ENCODE measurements at regions not wholly inside any gene's neighbourhood (a gene's known extent, or its start where the extent isn't known, plus 50 kb on each side); places are given as distances from the start of the nearest gene placed in this dataset.

GRCh38 chr1:222081859-222082258, 340.0 kb upstream of the DUSP10 start:
- no peak overlapping the region for H3K27ac Mint-ChIP-seq
- H3K27me3 Mint-ChIP-seq: no peaks in the 10 kb centered on the region
- no peak overlapping the region for H3K4me3 Mint-ChIP-seq (ENCODE audit: low read depth)
- H3K9me3 Mint-ChIP-seq (ENCODE audit: low read depth): peaks cover 12% of the 10 kb centered on the region
- no peak for TF ChIP-seq CTCF (IDR thresholded peaks at IDR 0.05; ENCODE audit: unreplicated experiment)
- H3K4me1 Mint-ChIP-seq (ENCODE audit: low read depth): no peaks in the 10 kb centered on the region
- no peak for DNase-seq (ENCODE audit: low spot score, unreplicated experiment)
- H3K36me3 Mint-ChIP-seq (ENCODE audit: insufficient read depth): no peaks in the 10 kb centered on the region

- DNase-seq (ENCODE audit: low spot score, unreplicated experiment): no peak
- Mint-ChIP-seq H3K4me1 (ENCODE audit: low read depth) (peaks cover 9% of the 10 kb centered on the region), H3K27ac (no peak overlapping the region), H3K4me3 (ENCODE audit: low read depth) (no peak overlapping the region), H3K27me3 (no peaks in the 10 kb centered on the region), H3K36me3 (ENCODE audit: insufficient read depth) (no peaks in the 10 kb centered on the region), H3K9me3 (ENCODE audit: low read depth) (peaks cover 3% of the 10 kb centered on the region)
- no peak for TF ChIP-seq CTCF (IDR thresholded peaks at IDR 0.05; ENCODE audit: unreplicated experiment)
These were observed 337.7 kb upstream of the DUSP10 start for GRCh38 chr1:222079566-222079965.

- Mint-ChIP-seq H3K4me3 (ENCODE audit: low read depth) (no peak overlapping the region), H3K36me3 (ENCODE audit: insufficient read depth) (no peaks in the 10 kb centered on the region), H3K27ac (no peak overlapping the region), H3K9me3 (ENCODE audit: low read depth) (no peaks in the 10 kb centered on the region), H3K27me3 (no peaks in the 10 kb centered on the region), H3K4me1 (ENCODE audit: low read depth) (peaks cover 11% of the 10 kb centered on the region)
- DNase-seq (ENCODE audit: low spot score, unreplicated experiment): no peak
- TF ChIP-seq CTCF (IDR thresholded peaks at IDR 0.05; ENCODE audit: unreplicated experiment): no peak
These were observed 335.3 kb upstream of the DUSP10 start for GRCh38 chr1:222077206-222077605.

GRCh38 chr1:222074317-222074716, 332.4 kb upstream of the DUSP10 start:
- H3K9me3 Mint-ChIP-seq (ENCODE audit: low read depth): no peaks in the 10 kb centered on the region
- no peaks in the 10 kb centered on the region for H3K27me3 Mint-ChIP-seq
- H3K4me3 Mint-ChIP-seq (ENCODE audit: low read depth): no peak overlapping the region
- no peaks in the 10 kb centered on the region for H3K36me3 Mint-ChIP-seq (ENCODE audit: insufficient read depth)
- peaks cover 11% of the 10 kb centered on the region for H3K4me1 Mint-ChIP-seq (ENCODE audit: low read depth)
- DNase-seq (ENCODE audit: low spot score, unreplicated experiment): no peak
- TF ChIP-seq CTCF (IDR thresholded peaks at IDR 0.05; ENCODE audit: unreplicated experiment): no peak
- H3K27ac Mint-ChIP-seq: no peak overlapping the region

- Mint-ChIP-seq H3K36me3 (ENCODE audit: insufficient read depth) (no peaks in the 10 kb centered on the region), H3K9me3 (ENCODE audit: low read depth) (no peaks in the 10 kb centered on the region), H3K27me3 (no peaks in the 10 kb centered on the region), H3K4me1 (ENCODE audit: low read depth) (peaks cover 11% of the 10 kb centered on the region), H3K27ac (no peak overlapping the region), H3K4me3 (ENCODE audit: low read depth) (no peak overlapping the region)
- no peak for DNase-seq (ENCODE audit: low spot score, unreplicated experiment)
- TF ChIP-seq CTCF (IDR thresholded peaks at IDR 0.05; ENCODE audit: unreplicated experiment): no peak
These were observed 331.6 kb upstream of the DUSP10 start for GRCh38 chr1:222073307-222073995.
